HG02884 (cell line): ENCODE measurements at regions not wholly inside any gene's neighbourhood (a gene's known extent, or its start where the extent isn't known, plus 50 kb on each side); places are given as distances from the start of the nearest gene placed in this dataset.
A peak's percentile ranks its signal among the peaks of the same experiment; 100 is the strongest.
"Not testable (repeated sequence)": the region's sequence is repeated elsewhere in the genome, so short reads cannot be mapped to it uniquely, and the experiment has no call there.

Source experiments
- ATAC-seq: cut with Tn5 transposase; IDR thresholded peaks from one replicate; pipeline ENCODE4 v1.9.1; 2021; ENCODE audit warnings: mild to moderate bottlenecking, moderate library complexity; ENCODE audit not compliant: unreplicated experiment

- ATAC-seq, result no peak
Measured at GRCh38 chr4:138805736-138806135, 209.8 kb upstream of the NOCT start.

GRCh38 chr4:138804711-138805110 lies 210.9 kb upstream of the NOCT start:
- no peak for ATAC-seq

- no peak for ATAC-seq
Measured at GRCh38 chr4:138803051-138803450, 212.5 kb upstream of the NOCT start.

- no peak for ATAC-seq
Measured at GRCh38 chr4:138802499-138802898, 213.1 kb upstream of the NOCT start.

GRCh38 chr4:138800421-138800820 lies 215.2 kb upstream of the NOCT start:
- ATAC-seq, result no peak

GRCh38 chr4:138798404-138798803 lies 217.2 kb upstream of the NOCT start:
- no peak for ATAC-seq

- no peak for ATAC-seq
Measured at GRCh38 chr4:138797646-138798045, 217.9 kb upstream of the NOCT start.

GRCh38 chr4:138796761-138797160 lies 218.8 kb upstream of the NOCT start:
- ATAC-seq, result no peak

- no peak for ATAC-seq
Measured at GRCh38 chr4:138790706-138791340, 224.8 kb upstream of the NOCT start.

GRCh38 chr4:138789796-138790195 lies 225.8 kb upstream of the NOCT start:
- ATAC-seq, result no peak

GRCh38 chr4:138788857-138789256 lies 226.7 kb upstream of the NOCT start:
- no peak for ATAC-seq

GRCh38 chr4:138788267-138788790 lies 227.3 kb upstream of the NOCT start:
- no peak for ATAC-seq

GRCh38 chr4:138779761-138780160 lies 235.8 kb upstream of the NOCT start:
- not testable (repeated sequence) for ATAC-seq

- peak; percentile 87 for ATAC-seq
Measured at GRCh38 chr4:138775890-138776289, 239.7 kb upstream of the NOCT start.

GRCh38 chr4:138775489-138775888 lies 240.1 kb upstream of the NOCT start:
- ATAC-seq, result peak; percentile 10

GRCh38 chr4:138774940-138775339 lies 240.6 kb upstream of the NOCT start:
- ATAC-seq, result no peak

- not testable (repeated sequence) for ATAC-seq
Measured at GRCh38 chr4:138774125-138774524, 241.5 kb upstream of the NOCT start.

- no peak for ATAC-seq
Measured at GRCh38 chr4:138773321-138773720, 242.3 kb upstream of the NOCT start.

GRCh38 chr4:138772366-138772765 lies 243.2 kb upstream of the NOCT start:
- ATAC-seq, result no peak

GRCh38 chr4:138770818-138771217 lies 244.8 kb upstream of the NOCT start:
- no peak for ATAC-seq

GRCh38 chr4:138766332-138766731 lies 249.2 kb upstream of the NOCT start:
- ATAC-seq, result no peak

GRCh38 chr4:138765442-138765841 lies 250.1 kb upstream of the NOCT start:
- no peak for ATAC-seq

- no peak for ATAC-seq
Measured at GRCh38 chr4:138761638-138762220, 253.9 kb upstream of the NOCT start.
